HG02798 (cell line): ENCODE measurements at regions not wholly inside any gene's neighbourhood (a gene's known extent, or its start where the extent isn't known, plus 50 kb on each side); places are given as distances from the start of the nearest gene placed in this dataset.

Source experiments
- ATAC-seq: cut with Tn5 transposase; IDR thresholded peaks from one replicate; pipeline ENCODE4 v1.9.1; 2021; ENCODE audit warnings: mild to moderate bottlenecking; ENCODE audit not compliant: unreplicated experiment, poor library complexity

DNA sequence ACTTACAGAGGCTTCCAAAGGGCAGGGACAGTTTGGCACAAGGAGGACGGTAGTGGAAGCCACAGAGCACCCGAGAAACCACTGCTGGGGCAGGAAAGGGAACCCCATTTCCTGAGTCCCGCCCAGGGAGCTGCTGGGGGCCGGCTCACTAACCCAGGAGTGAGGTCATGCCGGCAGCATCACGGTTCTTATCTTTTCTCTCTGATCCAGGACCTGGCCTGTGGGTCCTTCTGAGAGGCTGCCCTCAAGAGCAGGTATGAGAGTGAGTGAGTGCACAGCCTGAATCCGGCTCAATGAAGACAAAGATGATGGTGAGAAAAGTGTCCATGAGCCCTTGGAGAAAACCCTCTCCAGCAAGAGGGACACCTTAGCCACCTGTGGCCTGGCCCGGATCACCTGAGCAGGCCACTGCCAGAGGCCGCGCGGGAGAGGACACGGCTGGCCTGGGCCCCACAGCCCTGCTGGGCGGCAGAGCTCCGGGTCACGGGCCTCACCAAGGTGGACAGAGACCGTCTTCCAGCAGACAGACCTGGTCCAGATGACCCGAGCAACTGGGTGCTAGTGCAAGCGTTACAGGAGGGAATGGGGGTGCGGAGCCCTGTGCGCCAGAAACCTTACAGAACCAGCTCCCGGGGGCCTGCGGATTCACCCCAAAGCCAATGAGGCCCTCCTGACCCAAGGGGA, 94.9 kb downstream of the RIPK4 start:
- no peak for ATAC-seq

DNA sequence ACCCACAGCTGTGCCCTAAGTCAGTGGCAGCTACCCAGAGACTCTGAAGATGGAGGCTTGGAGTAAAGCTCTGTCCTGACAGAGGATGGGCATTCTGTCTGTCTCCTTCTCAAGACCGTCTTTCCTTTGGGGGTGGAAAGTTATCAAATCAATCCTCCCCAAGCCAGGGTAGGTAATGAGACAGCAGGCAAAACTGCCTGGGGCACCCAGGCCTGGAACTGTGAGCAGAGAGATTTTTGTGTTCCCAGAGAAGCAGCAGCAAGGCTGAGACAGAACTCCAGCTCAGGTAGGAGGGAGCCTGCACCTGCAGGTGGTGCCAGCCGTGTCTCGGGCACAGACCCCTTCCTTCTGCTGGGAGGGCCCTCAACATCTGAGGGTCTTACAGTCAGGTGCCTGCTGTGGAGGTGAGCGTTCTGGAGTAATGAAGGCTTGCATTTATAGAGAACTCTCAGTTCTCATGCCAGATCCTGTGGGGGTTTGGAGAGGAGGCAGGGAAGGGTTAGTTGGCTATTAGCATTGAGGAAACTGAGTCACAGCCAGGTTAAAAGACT, 95.6 kb downstream of the RIPK4 start:
- no peak for ATAC-seq

DNA sequence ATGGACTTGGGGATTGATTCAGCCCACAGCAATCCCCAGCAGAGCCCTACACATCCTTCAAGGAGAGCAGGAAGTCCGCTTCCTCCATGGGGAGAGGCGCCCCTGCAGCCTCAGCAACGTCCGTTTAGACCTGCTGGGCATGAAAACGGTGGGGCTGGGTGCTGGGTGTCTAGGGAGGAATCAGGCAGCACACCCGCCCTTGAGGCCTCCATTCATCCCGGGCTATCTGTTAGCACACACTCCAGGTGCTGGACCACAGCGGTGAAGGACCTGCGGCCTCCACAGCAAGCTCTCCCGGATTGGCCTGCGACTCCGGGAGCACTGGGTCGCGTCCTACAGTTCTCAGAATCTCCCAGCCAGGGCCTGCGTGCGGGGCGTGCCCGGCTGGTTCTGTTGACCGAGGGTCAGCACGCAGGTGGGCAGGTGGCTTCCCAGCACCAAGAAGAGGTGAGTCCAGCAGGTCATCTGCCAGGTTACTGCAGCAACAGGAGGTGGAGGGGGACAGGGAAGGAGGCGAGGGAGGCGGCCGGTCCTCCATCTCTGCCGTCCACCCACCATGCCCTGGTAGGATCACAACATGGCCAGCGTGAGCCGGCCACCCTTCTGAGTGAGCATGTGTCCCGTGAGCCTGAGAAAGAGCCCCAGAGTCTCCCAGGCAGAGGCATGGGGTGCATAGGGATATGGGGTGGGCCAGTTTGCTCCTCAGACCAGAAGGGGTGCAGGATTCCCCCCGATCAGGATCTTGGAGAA, 96.6 kb downstream of the RIPK4 start:
- ATAC-seq = no peak

DNA sequence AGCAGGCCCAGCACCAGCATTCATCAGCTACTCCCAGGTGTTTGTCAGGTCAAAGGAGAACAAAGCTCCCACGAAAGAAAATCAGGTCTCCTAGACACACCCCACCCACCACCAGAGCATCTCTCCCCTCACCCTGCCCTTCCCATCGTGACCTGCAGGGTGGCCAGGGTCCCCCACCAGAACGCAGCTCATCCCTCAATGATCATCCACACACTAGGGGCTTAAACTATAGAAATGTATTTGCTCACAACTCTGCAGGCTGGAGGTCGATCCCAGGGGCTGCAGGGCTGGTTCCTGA, 97.4 kb downstream of the RIPK4 start:
- no peak for ATAC-seq

DNA sequence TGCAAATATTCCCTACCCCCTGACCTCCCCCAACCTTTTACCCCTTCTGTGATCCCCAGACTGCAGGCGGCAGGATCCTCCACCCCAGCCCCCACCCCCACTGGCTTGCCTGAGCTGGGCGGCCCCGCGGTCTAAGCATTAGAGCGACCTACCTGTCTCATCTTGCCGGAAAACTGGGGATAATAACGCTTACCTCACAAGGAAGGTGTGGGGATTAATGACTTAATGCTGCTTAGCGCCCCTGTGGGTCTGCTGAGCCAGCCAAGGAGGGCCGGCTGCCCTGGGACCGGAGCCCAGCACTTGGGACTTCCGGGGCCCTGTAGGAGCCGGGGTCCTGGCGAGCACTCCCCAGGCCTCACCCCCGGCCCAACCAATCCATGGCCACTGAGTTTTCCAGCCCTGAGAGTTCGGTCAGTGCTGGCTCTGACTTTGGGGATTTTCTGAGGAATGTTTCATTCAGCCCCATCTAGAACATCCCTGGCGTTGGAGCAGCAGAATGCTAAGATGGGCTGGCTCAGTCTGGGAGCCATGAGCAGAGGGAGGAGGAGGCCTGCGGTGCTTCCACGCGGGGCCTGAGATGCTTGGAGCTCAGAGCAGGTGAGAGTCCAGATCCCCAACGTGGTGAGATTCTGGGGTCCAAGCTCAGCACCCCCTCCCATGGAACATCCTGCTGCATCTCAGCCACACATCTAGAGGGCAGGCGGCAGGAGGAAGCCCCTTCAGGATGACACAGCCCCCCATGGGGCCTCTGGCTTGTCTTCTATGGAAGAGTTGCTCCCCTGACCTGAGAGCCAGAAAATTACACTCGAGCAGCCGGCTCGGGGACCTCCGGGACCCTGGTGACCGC, 97.9 kb downstream of the RIPK4 start:
- ATAC-seq = no peak

DNA sequence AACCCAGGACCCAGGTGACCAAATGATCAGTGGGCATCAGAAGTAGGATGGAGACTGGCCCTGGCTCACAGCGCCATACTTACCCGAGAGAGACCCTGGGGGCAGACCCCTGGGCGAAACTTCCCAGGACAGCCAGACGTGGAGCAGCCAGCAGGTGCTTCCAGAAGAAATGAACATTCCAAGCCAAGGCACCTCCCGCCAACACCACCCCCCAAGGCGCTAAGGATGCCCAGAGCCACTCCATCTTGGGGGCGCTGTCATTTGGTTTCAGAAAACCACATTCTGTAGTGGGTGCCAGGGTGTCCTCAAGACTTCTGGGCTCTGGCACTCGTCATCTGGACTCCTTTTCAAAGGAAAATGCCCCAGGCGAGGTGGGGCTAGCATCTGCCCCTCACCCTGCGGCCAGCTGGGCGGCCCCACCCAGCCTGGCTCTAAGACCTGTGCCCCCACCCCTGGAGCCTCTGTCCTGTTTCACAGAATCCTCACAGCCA, 98.8 kb downstream of the RIPK4 start:
- ATAC-seq = no peak

DNA sequence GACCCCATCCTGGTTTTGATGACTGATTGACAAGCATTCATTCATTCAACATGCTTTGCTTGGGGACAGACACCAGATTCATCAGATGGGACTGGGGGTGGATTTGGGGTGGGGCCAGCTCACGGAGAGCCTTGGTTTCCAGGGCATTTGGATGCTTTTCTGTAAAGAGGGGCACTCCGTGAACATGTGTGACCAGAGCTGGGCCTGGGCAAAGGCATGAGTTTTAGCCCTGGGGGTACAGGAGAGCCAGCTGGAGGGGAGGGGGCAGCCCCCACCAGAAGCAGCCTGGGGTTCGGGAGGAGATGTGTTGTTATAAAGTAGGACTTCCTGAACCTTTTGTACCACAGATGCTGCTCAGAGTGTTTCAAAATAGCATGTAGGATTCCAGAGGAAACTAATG, 99.7 kb downstream of the RIPK4 start:
- no peak for ATAC-seq

DNA sequence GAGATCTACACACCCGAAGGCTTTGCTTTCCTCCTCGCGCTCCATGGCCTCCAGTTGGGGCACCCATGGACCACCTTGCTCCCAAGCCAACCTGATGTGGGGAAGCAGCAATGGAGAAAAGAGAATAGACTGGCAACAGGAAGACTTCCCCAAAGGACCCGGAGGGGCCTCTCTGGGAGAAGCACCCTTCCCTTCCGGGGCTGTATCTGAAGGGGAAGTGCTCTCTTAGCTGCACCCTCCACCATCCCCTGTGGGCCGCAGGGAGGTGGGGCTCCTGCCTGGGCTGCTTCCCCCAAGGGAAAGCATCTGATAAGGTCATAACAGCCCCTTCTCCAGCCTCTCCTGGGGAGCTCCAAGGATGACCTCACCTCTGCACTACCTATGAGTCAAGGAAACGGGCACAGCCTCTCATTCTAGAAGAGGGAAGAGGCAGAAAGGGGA, 100.2 kb downstream of the RIPK4 start:
- no peak for ATAC-seq

DNA sequence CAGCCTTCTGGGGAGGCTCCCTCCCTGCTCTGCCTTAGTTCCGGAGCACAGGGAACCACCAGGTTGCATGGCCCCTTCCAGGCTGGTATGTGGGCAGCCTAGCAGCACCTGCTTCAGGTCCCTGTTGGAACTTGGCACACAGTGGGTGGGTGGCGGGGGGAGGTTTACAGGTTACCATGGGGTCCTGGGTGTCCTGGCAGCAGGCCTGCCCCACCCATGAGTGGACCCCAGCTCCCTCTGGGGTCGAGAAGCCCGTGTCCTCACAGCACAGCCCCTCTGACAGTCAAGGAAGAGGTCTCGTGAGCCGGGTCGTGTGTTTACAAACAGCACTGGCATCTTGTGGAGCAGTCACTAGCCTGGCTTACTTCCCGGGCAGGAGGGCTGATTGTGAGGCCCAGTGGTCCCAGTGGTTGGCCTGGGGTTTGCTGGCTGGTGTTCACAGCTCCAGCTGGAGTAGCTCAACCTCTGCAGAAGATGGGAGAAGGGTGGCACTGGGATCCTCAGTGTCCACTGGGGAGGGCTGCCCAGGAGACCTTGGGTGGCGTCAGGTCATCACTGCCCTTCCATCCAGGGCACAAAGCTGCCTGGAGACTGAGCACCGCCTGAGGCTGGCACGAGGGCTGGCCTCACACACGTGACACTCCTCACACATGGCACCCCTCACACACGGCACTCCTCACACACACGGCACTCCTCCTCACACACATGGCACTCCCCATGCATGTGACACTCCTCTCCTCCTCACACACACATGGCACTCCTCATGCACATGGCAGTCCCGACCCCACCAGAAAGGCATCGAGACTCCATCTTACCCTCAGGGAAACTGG, 100.9 kb downstream of the RIPK4 start:
- no peak for ATAC-seq

DNA sequence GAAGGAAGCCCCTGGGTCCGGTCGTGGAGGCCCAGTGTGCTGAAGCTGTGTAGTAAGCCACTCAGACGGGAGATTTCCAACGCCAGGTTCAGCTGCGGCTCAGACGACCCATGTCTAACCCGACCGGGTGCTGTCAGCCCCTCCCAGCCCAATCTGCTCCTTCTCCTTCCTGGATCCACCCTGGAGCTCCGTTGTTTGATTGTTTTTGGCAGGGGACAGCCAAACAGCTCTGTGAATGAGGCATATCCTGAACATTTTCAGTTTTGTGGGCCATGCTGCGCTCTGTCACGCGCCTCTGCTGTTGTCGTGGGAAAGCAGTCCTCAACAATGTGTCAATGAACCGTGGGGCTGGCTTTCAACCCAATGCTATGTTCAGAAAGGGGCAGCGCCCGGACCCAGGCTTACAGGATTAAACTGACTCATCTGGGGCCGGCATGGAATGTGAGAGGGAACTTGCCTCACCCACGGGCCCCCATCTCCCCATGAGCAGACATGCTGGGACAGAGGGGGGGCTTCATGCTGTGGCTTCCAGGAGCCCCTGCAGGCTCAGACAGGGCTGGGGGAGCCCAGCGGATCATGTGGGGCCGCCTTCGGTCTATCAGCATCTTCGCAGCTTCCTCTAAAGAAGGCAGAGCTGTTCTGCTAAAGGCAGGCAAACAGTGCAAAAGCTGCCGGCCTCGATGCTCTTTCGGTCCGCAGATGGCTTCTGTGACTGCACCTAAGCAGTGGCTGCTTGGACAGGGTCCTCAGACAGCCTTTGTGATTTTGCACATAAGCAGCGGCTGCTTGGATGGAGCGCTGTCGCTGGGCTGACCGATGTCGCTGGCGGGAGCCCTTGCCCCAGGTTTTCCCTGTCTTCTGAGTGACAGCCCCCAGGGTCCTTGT, 101.7 kb downstream of the RIPK4 start:
- no peak for ATAC-seq

DNA sequence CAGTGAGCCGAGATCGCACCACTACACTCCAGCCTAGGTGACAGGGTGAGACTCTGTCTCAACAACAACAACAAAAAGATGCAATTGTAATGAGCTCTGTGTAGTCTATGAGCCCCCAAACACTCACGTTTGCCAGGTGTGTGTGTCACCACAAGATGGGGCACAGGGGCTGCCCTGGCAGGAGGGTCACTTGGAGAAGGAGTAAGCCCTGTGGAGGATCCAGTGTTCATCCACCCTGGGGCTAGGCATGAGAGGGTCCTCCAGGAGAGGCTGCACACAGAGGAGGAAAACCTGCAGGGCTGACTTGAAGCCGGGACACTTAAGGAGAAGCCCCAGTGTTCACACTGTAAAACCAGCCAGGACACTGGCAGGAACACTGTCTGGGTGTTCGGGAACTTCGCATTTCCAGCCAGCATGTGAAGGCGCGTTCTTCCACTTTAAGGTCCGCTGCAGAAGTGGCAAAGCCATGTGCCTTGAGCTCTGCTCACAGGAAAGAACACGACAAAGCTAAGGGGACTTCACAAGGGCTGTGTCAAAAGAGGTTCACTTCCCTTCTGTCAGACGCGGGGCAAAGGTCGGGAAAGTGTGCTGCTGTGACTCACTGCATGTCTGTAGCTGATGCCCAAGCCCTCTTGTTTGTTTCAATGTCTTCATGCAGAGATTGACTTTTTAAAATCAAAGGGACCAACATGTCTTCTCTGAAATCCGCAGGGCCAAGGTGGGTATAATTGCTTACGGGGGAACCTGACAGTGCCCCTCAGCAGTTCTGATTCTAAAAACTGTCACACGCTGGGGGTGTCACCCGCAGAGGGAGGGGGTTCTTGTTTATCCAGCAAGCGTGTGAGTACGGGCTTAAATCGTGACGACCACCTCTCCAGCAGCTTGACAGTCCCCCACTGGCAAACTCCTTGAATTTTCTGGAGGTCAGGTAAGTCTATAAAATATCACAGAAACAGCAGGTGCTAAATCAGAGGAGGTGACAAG, 102.8 kb downstream of the RIPK4 start:
- ATAC-seq = no peak

DNA sequence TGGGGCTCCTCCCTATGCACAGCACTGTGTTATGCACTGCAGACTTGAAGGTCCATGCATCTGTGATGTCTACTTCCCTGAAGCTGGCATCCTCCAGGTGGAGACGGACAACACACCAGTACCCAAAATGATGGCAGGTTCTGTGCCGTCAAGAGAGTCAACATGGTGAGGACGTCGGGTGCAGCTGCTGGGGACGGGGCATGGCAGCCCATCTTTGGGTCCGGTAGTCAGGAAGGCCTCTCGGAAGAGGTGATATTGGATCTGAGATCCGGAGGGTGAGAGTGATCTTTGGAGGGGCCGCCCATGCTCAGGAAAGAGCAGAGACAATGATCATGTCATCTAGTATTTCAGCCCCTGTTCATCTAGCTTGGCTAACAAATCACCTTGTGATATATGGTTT, 104.1 kb downstream of the RIPK4 start:
- ATAC-seq = no peak

DNA sequence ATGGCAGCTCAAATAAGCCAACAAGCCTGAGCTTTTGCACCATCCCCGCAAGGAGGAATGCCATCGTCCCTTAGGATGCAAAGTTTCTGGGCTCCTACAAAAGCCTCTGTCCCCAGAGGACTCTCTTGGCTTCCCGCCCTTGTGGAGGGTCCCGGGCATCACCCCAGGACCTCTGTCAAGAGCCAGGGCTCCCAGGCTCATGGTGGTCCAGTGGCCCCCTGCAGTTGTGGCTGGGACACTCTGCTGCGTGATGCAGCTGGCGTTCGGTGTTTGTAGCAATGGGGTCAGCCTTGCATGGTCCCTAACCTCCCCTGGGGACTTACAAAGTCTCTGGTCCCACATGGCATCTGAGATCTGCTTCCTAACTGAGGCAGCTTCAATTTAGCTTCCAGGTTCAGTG, 104.7 kb downstream of the RIPK4 start:
- no peak for ATAC-seq

DNA sequence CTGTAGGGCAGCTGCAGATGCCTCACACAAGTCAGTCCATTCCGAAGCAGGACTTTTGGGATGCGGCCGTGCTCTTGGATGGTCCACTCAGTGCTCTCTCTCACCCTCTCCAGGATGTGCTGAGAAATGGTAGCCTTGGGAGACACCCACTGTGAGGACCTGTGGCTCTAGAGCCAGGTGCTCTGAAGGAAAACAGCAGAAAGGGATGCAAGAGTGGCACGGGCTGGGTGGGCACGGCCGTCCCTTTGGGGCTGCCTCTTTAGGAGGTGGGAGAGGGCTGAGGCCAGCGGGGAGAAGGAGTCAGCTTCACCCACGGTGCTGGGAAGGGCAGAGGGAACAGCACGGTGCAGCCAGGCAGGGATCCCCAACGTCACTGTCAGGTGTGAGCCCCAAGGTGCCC, 106.1 kb downstream of the RIPK4 start:
- ATAC-seq = no peak

DNA sequence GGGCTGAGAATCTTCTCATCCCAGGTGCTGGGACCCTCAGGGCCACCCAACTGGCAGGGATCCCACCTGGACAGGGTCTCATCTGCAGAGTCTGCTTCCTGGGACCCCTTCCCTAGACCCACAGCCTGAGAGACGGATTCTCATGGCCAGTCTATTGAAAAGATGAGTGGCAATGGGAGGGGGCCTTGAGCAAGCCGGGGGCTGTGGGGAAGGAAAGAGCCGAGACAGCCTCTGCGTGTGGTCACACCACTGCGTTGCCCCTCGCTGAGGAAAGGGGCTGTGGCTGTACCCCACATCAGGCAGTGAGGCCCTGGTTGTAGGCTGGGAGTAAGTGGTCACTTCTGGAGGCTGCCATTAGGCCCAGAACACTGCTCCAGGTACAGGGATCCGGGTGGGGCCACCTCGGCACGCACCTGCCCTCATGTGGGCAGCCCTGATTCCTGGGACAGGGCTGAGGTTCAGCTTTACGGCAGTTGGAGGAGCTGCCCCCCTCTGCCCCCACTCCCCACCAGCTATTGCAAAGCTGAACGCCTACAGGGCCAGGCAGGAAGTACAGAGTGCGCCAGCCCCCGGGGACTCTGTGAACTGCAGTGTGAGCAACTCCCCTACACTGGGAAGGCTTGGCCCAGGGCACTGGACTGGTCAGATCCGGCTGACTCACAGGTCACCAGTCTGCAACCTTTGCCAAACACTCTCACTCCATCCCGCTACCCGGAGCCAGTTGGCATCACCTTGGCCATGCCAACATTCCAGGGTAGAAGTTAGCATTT, 106.9 kb downstream of the RIPK4 start:
- ATAC-seq = no peak

DNA sequence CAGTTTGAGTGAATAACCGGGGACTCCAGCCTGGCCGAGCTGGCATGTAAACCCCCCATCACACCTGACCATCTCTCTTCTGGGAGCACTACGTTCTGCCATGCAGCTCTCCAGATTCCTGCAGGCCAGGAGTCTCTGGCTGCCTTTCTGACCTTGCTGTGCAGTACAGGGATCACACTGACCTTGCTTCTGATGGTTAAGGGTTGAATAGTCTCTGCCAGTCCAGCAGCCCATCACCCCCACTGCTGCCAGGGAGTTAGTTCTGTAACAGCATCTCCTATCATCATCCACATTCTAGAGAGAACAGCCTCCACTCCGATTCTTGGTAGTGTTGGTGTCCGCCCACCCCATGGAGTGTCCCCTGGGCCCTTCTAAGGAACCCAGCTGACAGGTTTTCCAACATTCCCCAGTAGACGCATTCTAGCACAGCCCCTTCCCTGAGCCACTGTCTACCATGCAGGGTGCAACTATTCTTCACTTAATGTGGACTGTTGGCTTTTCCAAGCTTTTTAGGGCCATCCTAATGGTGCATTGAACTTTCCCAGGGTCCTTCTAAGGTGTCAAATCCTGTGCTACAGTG, 109.8 kb downstream of the RIPK4 start:
- no peak for ATAC-seq

DNA sequence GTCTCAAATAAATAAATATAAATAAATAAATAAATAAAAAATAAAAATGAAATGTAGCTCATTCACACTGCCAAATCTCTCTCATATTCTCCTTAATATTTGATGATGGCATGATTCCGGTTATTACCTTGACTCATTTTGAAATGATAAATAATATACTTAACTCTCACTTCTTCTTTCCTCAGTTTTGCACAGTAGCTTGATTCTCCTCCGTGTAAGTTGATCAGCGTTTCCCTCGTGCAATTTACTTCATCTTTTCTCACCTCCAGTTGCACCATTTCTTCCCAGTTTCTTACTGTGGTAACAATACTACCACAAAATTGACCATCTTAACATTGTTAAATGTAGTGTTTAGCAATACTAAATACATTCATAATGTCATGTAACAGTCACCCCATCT, 111.6 kb downstream of the RIPK4 start:
- ATAC-seq = no peak
